HEK293 (cell line): ENCODE measurements at regions not wholly inside any gene's neighbourhood (a gene's known extent, or its start where the extent isn't known, plus 50 kb on each side); places are given as distances from the start of the nearest gene placed in this dataset.
"Not testable (repeated sequence)": the region's sequence is repeated elsewhere in the genome, so short reads cannot be mapped to it uniquely, and the experiment has no call there.

Experiments used
- CTCF ChIA-PET: fragments of 350-600 bp; formaldehyde crosslinking; extraction: SDS; loops from one replicate; lab custom pipeline; 2021; ENCODE audit warnings: antibody characterized with exemption; lab: Yijun Ruan, JAX
- POLR2A ChIA-PET: fragments of 300-600 bp; formaldehyde crosslinking; extraction: SDS; loops from one replicate; lab custom pipeline; 2020; ENCODE audit warnings: antibody characterized with exemption, inconsistent platforms; lab: Yijun Ruan, JAX
- H3K27ac ChIP-seq: fragments of 200-500 bp; sonication (Bioruptor generic); 2 replicates; pipeline ENCODE4 v1.5.1; 2014; ENCODE audit warnings: low read depth, low read length, control low read depth, inconsistent platforms; ENCODE audit errors: extremely low read depth
- H3K36me3 ChIP-seq, 2 experiments: fragments of 200-500 bp in 1 of 2; sonication (Bioruptor generic) in 1 of 2; 1 replicate in 1 of 2; 2 replicates in 1 of 2; pipeline ENCODE4 v1.5.1; 2014 to 2017; ENCODE audit warnings: inconsistent platforms in 2 of 2, low read length in 2 of 2; ENCODE audit not compliant: control insufficient read depth in 2 of 2, insufficient read depth in 1 of 2
- H3K4me1 ChIP-seq: fragments of 200-500 bp; sonication (Bioruptor generic); 2 replicates; pipeline ENCODE4 v1.5.1; 2014; ENCODE audit warnings: mild to moderate bottlenecking, low read length, inconsistent platforms; ENCODE audit not compliant: control insufficient read depth, insufficient read depth
- H3K4me3 ChIP-seq: 2 replicates; pipeline ENCODE4 v1.5.1; 2011; ENCODE audit warnings: low read depth, mild to moderate bottlenecking, control low read depth, low read length, moderate library complexity
- H3K9me3 ChIP-seq: fragments of 200-500 bp; sonication (Bioruptor generic); 2 replicates; pipeline ENCODE4 v1.5.1; 2014; ENCODE audit warnings: low read depth, low read length, inconsistent platforms; ENCODE audit not compliant: control insufficient read depth, insufficient read depth
- GLIS1 ChIP-seq: fragments of 450-650 bp; formaldehyde crosslinking; IDR thresholded peaks from 2 replicates; pipeline ENCODE4 v1.5.1; 2016; ENCODE audit warnings: missing biosample characterization, missing genetic modification characterization
- KLF10 ChIP-seq: fragments of 450-650 bp; IDR thresholded peaks from 2 replicates; pipeline ENCODE4 v1.5.1; 2018; ENCODE audit warnings: missing biosample characterization, mild to moderate bottlenecking, missing genetic modification characterization
- PRDM1 ChIP-seq: fragments of 450-650 bp; formaldehyde crosslinking; IDR thresholded peaks from 2 replicates; pipeline ENCODE4; 2016; ENCODE audit warnings: missing biosample characterization, missing genetic modification characterization
- ZFP37 ChIP-seq: fragments of 450-650 bp; formaldehyde crosslinking; IDR thresholded peaks from 2 replicates; pipeline ENCODE4 v1.5.1; 2016; ENCODE audit warnings: missing biosample characterization, missing genetic modification characterization
- ZNF324 ChIP-seq: fragments of 450-650 bp; formaldehyde crosslinking; IDR thresholded peaks from 2 replicates; pipeline ENCODE4 v1.5.1; 2016; ENCODE audit warnings: missing biosample characterization, missing genetic modification characterization
- ZNF366 ChIP-seq: fragments of 450-650 bp; formaldehyde crosslinking; conservative IDR thresholded peaks from 2 replicates; pipeline ENCODE4 v1.5.1; 2016; ENCODE audit warnings: missing biosample characterization, missing genetic modification characterization
- ZNF555 ChIP-seq: fragments of 450-650 bp; formaldehyde crosslinking; conservative IDR thresholded peaks from 2 replicates; pipeline ENCODE4 v1.5.1; 2017; ENCODE audit warnings: missing biosample characterization, mild to moderate bottlenecking, missing genetic modification characterization, inconsistent platforms
- ZNF76 ChIP-seq: fragments of 450-650 bp; formaldehyde crosslinking; IDR thresholded peaks from 2 replicates; pipeline ENCODE4; 2016; ENCODE audit warnings: low read depth, missing biosample characterization, missing genetic modification characterization, borderline replicate concordance
- TF ChIP-seq, protein P1 (sequence below): fragments of 450-650 bp; formaldehyde crosslinking; IDR thresholded peaks from 2 replicates; pipeline ENCODE4 v1.5.1; 2016; ENCODE audit warnings: missing biosample characterization, missing genetic modification characterization, borderline replicate concordance
- TF ChIP-seq, protein P2 (sequence below): fragments of 450-650 bp; formaldehyde crosslinking; conservative IDR thresholded peaks from 2 replicates; pipeline ENCODE4 v1.5.1; 2016; ENCODE audit warnings: low read depth, missing biosample characterization, missing genetic modification characterization
- TF ChIP-seq, protein P3 (sequence below): IDR thresholded peaks from 2 replicates; pipeline ENCODE4 v1.6.1; 2011; ENCODE audit warnings: mild to moderate bottlenecking, low read depth, low read length, borderline replicate concordance

DNA sequence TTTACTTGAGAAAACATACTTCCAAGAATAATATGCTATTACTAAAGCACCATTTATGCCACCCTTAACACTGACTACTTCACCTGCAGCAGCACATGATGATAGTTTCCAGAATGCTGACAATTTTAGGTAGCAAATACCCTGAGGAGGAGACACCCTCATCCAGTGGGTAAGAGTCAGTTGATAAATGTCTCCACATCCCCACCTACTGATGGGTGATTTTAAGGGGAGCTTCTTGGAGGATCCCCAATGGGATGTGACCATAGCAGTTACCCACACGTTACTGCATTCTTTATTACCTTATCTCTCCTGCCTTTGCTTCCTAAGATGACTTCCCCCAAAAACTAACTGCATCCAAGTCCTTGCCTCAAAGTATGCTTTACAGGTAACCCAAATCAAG lies 131.2 kb upstream of the SMARCAD1 start (continued):
- TF ChIP-seq, protein P1, sequence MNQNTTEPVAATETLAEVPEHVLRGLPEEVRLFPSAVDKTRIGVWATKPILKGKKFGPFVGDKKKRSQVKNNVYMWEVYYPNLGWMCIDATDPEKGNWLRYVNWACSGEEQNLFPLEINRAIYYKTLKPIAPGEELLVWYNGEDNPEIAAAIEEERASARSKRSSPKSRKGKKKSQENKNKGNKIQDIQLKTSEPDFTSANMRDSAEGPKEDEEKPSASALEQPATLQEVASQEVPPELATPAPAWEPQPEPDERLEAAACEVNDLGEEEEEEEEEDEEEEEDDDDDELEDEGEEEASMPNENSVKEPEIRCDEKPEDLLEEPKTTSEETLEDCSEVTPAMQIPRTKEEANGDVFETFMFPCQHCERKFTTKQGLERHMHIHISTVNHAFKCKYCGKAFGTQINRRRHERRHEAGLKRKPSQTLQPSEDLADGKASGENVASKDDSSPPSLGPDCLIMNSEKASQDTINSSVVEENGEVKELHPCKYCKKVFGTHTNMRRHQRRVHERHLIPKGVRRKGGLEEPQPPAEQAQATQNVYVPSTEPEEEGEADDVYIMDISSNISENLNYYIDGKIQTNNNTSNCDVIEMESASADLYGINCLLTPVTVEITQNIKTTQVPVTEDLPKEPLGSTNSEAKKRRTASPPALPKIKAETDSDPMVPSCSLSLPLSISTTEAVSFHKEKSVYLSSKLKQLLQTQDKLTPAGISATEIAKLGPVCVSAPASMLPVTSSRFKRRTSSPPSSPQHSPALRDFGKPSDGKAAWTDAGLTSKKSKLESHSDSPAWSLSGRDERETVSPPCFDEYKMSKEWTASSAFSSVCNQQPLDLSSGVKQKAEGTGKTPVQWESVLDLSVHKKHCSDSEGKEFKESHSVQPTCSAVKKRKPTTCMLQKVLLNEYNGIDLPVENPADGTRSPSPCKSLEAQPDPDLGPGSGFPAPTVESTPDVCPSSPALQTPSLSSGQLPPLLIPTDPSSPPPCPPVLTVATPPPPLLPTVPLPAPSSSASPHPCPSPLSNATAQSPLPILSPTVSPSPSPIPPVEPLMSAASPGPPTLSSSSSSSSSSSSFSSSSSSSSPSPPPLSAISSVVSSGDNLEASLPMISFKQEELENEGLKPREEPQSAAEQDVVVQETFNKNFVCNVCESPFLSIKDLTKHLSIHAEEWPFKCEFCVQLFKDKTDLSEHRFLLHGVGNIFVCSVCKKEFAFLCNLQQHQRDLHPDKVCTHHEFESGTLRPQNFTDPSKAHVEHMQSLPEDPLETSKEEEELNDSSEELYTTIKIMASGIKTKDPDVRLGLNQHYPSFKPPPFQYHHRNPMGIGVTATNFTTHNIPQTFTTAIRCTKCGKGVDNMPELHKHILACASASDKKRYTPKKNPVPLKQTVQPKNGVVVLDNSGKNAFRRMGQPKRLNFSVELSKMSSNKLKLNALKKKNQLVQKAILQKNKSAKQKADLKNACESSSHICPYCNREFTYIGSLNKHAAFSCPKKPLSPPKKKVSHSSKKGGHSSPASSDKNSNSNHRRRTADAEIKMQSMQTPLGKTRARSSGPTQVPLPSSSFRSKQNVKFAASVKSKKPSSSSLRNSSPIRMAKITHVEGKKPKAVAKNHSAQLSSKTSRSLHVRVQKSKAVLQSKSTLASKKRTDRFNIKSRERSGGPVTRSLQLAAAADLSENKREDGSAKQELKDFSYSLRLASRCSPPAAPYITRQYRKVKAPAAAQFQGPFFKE (tag by site-specific recombination), result no peak
- TF ChIP-seq GLIS1 (tag by site-specific recombination) (no peak), ZFP37 (tag by site-specific recombination) (no peak), ZNF555 (tag by site-specific recombination) (no peak)

DNA sequence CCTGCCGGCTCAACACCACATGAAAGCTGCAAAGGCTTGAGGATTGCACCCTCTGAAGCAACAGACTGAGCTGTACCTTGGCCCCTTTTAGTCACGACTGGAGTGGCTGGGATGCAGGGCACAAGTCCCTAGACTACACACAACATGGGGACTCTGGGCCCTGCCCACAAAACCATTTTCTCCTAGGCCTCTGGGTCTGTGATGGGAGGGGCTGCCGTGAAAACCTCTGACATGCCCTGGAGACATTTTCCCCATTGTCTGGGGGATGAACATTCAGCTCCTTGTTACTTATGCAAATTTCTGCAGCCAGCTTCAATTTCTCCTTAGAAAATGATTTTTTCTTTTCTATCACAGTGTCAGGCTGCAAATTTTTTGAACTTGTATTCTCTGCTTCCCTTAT lies 123.5 kb upstream of the SMARCAD1 start:
- Histone ChIP-seq H3K4me3 (no peak overlapping the region), H3K27ac (no peak overlapping the region), H3K36me3 (no peaks in the 10 kb centered on the region), H3K4me1 (no peaks in the 10 kb centered on the region), H3K9me3 (no peaks in the 10 kb centered on the region)
- no peak for TF ChIP-seq ZNF76 (tag by site-specific recombination)
- TF ChIP-seq ZNF324 (tag by site-specific recombination), result no peak
- TF ChIP-seq, protein P2, sequence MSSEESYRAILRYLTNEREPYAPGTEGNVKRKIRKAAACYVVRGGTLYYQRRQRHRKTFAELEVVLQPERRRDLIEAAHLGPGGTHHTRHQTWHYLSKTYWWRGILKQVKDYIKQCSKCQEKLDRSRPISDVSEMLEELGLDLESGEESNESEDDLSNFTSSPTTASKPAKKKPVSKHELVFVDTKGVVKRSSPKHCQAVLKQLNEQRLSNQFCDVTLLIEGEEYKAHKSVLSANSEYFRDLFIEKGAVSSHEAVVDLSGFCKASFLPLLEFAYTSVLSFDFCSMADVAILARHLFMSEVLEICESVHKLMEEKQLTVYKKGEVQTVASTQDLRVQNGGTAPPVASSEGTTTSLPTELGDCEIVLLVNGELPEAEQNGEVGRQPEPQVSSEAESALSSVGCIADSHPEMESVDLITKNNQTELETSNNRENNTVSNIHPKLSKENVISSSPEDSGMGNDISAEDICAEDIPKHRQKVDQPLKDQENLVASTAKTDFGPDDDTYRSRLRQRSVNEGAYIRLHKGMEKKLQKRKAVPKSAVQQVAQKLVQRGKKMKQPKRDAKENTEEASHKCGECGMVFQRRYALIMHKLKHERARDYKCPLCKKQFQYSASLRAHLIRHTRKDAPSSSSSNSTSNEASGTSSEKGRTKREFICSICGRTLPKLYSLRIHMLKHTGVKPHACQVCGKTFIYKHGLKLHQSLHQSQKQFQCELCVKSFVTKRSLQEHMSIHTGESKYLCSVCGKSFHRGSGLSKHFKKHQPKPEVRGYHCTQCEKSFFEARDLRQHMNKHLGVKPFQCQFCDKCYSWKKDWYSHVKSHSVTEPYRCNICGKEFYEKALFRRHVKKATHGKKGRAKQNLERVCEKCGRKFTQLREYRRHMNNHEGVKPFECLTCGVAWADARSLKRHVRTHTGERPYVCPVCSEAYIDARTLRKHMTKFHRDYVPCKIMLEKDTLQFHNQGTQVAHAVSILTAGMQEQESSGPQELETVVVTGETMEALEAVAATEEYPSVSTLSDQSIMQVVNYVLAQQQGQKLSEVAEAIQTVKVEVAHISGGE, result no peak
- ChIA-PET CTCF (interaction anchor here (0.6 kb wide), 1 partner anchor 646 kb away, joined by 4 read pairs; no protein-coding TSS in a partner anchor), POLR2A (no interaction called here)

DNA sequence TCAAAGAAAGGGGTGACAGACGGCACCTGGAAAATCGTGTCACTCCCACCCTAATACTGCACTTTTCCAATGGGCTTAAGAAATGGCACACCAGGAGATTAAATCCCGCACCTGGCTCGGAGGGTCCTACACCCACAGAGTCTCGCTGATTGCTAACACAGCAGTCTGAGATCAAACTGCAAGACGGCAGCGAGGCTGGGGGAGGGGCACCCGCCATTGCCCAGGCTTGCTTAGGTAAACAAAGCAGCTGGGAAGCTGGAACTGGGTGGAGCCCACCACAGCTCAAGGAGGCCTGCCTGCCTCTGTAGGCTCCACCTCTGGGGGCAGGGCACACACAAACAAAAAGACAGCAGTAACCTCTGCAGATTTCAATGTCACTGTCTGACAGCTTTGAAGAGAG lies 108.5 kb upstream of the SMARCAD1 start:
- CTCF ChIA-PET, H3K27ac ChIP-seq, H3K4me3 ChIP-seq, H3K4me1 ChIP-seq, POLR2A ChIA-PET, H3K36me3 ChIP-seq, H3K9me3 ChIP-seq: not testable (repeated sequence)

DNA sequence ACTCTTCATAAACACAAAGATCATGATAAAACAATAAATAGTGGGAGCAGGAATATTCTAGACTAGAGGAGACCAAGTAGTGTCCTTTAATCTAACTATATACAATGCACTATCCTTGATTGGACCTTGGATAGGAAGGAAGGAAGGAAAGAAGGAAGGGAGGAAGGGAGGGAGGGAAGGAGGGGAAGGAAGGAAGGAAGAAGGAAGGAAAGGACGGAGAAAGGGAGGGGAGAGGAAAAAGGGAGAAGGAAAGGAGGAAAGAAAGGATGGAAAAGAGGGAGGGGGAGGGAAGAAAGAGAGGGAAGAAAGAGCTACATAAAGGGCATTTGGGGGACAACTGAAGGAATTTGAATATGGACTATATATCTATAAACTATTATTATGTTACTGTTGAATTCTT lies 95.0 kb upstream of the SMARCAD1 start:
- TF ChIP-seq PRDM1 (tag by site-specific recombination) (0 out of 2 replicates have a peak, but pooled peaks have one; percentile 11), ZNF366 (tag by site-specific recombination) (peak; percentile 36; the same call in 1 of the 2 replicates), KLF10 (tag by site-specific recombination) (no peak)
- TF ChIP-seq, protein P3, sequence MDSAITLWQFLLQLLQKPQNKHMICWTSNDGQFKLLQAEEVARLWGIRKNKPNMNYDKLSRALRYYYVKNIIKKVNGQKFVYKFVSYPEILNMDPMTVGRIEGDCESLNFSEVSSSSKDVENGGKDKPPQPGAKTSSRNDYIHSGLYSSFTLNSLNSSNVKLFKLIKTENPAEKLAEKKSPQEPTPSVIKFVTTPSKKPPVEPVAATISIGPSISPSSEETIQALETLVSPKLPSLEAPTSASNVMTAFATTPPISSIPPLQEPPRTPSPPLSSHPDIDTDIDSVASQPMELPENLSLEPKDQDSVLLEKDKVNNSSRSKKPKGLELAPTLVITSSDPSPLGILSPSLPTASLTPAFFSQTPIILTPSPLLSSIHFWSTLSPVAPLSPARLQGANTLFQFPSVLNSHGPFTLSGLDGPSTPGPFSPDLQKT, result no peak
- Histone ChIP-seq H3K27ac (no peak overlapping the region), H3K4me1 (no peaks in the 10 kb centered on the region), H3K36me3 (no peaks in the 10 kb centered on the region), H3K4me3 (no peak overlapping the region), H3K9me3 (no peaks in the 10 kb centered on the region)
- ChIA-PET POLR2A (no interaction called here), CTCF (no interaction called here)
